HepG2 (cell line): ENCODE measurements at regions not wholly inside any gene's neighbourhood (a gene's known extent, or its start where the extent isn't known, plus 50 kb on each side); places are given as distances from the start of the nearest gene placed in this dataset.

Experiments used
- ATAC-seq: fragments of 200-7000 bp; cut with Tn5 transposase; 3 replicates; pipeline ENCODE4 v1.9.1; 2020; ENCODE audit warnings: mild to moderate bottlenecking, moderate library complexity
- BruUV-seq: library from RNA; stranded (reverse); fragments of 400-500 nt; replicated peaks from 2 replicates; lab custom pipeline; 2021; lab: Mats Ljungman, UMichigan
- CTCF ChIA-PET: fragments of 300-600 bp; formaldehyde crosslinking; extraction: SDS; loops from one replicate; lab custom pipeline; 2021; ENCODE audit warnings: low total read pairs, inconsistent platforms, low intra/inter-chr PET ratio; lab: Yijun Ruan, JAX
- POLR2A ChIA-PET: fragments of 350-600 bp; sonication (Branson Sonifier 250); formaldehyde crosslinking; loops from one replicate; lab custom pipeline; 2020; ENCODE audit warnings: antibody characterized with exemption, inconsistent platforms; lab: Yijun Ruan, JAX
- DNase-seq: peaks from one replicate; pipeline ENCODE4 v3.0.0-alpha.2; 2015; ENCODE audit warnings: low spot score
- FAIRE-seq: peaks from 3 replicates; lab custom pipeline; 2011; peaks lifted over from hg19 to GRCh38; lab: Jason Lieb, UNC
- H2AFZ ChIP-seq: one replicate; pipeline ENCODE4 v1.6.1; 2011; ENCODE audit warnings: low read length, inconsistent platforms
- H3K27ac ChIP-seq: fragments of 300-600 bp; 3 replicates; pipeline ENCODE4 v1.8.0; 2011; ENCODE audit warnings: mixed run types, mild to moderate bottlenecking, mixed read lengths, low read length, inconsistent platforms; ENCODE audit not compliant: insufficient read depth; ENCODE audit errors: extremely low read length
- H3K27me3 ChIP-seq, 2 experiments: fragments of 200-600 bp in 1 of 2; 2 replicates in 1 of 2; 3 replicates in 1 of 2; pipeline versions ENCODE4 v1.6.0 to v1.8.0; 2011; ENCODE audit warnings: low read length in 2 of 2, mild to moderate bottlenecking in 2 of 2, moderate library complexity in 2 of 2, inconsistent platforms in 1 of 2; ENCODE audit not compliant: insufficient read depth in 2 of 2, control insufficient read depth in 1 of 2
- H3K36me3 ChIP-seq, 2 experiments: fragments of 200-600 bp in 1 of 2; replicated peaks in 1 of 2; 2 replicates in 1 of 2; 3 replicates in 1 of 2; pipeline versions ENCODE4 v1.5.1 to v1.8.0; 2011; ENCODE audit warnings: low read length in 2 of 2, inconsistent platforms in 1 of 2; ENCODE audit not compliant: insufficient read depth in 2 of 2, control insufficient read depth in 1 of 2
- H3K4me1 ChIP-seq: 2 replicates; pipeline ENCODE4 v1.5.1; 2012; ENCODE audit warnings: low read length, inconsistent platforms; ENCODE audit not compliant: insufficient read depth
- H3K4me2 ChIP-seq: 2 replicates; pipeline ENCODE4 v1.6.0; 2011; ENCODE audit warnings: low read depth, low read length, inconsistent platforms
- H3K4me3 ChIP-seq, 3 experiments: fragments of 200-600 bp in 1 of 3; sonication (generic), shearing (Covaris generic) in 1 of 3; replicated peaks in 1 of 3; 2 replicates each; pipeline ENCODE4 v1.5.1; 2011 to 2016; ENCODE audit warnings: low read length in 3 of 3, inconsistent platforms in 2 of 3, low read depth in 2 of 3, mild to moderate bottlenecking in 2 of 3, control low read depth in 1 of 3, mixed read lengths in 1 of 3; ENCODE audit not compliant: insufficient read depth in 1 of 3
- H3K79me2 ChIP-seq: one replicate; pipeline ENCODE4 v1.6.1; 2011; ENCODE audit warnings: low read length, inconsistent platforms; ENCODE audit not compliant: insufficient read depth
- H3K9ac ChIP-seq: 2 replicates; pipeline ENCODE4 v1.6.0; 2011; ENCODE audit warnings: mild to moderate bottlenecking, low read depth, low read length, inconsistent platforms; ENCODE audit not compliant: insufficient read depth
- H3K9me3 ChIP-seq: 2 replicates; pipeline ENCODE4 v1.5.1; 2012; ENCODE audit warnings: mild to moderate bottlenecking, low read length
- H4K20me1 ChIP-seq: 2 replicates; pipeline ENCODE4 v1.6.0; 2011; ENCODE audit warnings: inconsistent platforms, mild to moderate bottlenecking, low read length, moderate library complexity; ENCODE audit not compliant: insufficient read depth
- ELF4 ChIP-seq: sonication (generic); formaldehyde crosslinking; IDR thresholded peaks from 2 replicates; pipeline ENCODE4 v1.5.0; 2020; ENCODE audit warnings: missing genetic modification reagents, mild to moderate bottlenecking, moderate library complexity, borderline replicate concordance
- HDAC6 ChIP-seq: fragments of 200-600 bp; sonication (generic); IDR thresholded peaks from 2 replicates; pipeline ENCODE4 v1.7.0; 2017; ENCODE audit warnings: mild to moderate bottlenecking, antibody characterized with exemption, low read length, low read depth
- HNRNPUL1 ChIP-seq: fragments of 200-400 bp; formaldehyde crosslinking; IDR thresholded peaks from 2 replicates; pipeline ENCODE4 v1.6.1; 2017; ENCODE audit warnings: low read depth, mild to moderate bottlenecking, low read length, moderate library complexity
- NCOA5 ChIP-seq: sonication (generic); formaldehyde crosslinking; IDR thresholded peaks from 2 replicates; pipeline ENCODE4 v1.4.0; 2020; ENCODE audit warnings: missing genetic modification reagents
- NRL ChIP-seq: sonication (generic); formaldehyde crosslinking; IDR thresholded peaks from 2 replicates; pipeline ENCODE4 v1.5.0; 2020; ENCODE audit warnings: missing genetic modification reagents, mild to moderate bottlenecking, moderate library complexity, borderline replicate concordance
- PHF20 ChIP-seq: sonication (generic); formaldehyde crosslinking; IDR thresholded peaks from 2 replicates; pipeline ENCODE4 v1.5.0; 2020; ENCODE audit warnings: mild to moderate bottlenecking, missing genetic modification reagents
- PITX1 ChIP-seq: sonication (generic); formaldehyde crosslinking; IDR thresholded peaks from 2 replicates; pipeline ENCODE4 v1.5.1; 2020; ENCODE audit warnings: mild to moderate bottlenecking, missing genetic modification reagents
- PRMT3 ChIP-seq: sonication (generic); formaldehyde crosslinking; IDR thresholded peaks from 2 replicates; pipeline ENCODE4 v1.8.1; 2022; ENCODE audit warnings: low read depth, mild to moderate bottlenecking, moderate library complexity, missing genetic modification reagents, borderline replicate concordance
- RAD51 ChIP-seq: fragments of 450-650 bp; IDR thresholded peaks from 2 replicates; pipeline ENCODE4 v1.6.1; 2016; ENCODE audit warnings: borderline replicate concordance
- RBM39 ChIP-seq: fragments of 200-400 bp; formaldehyde crosslinking; IDR thresholded peaks from one replicate; pipeline ENCODE4 v1.6.1; 2018; ENCODE audit warnings: antibody characterized with exemption, mild to moderate bottlenecking, low read depth, low read length; ENCODE audit not compliant: poor library complexity, severe bottlenecking
- SAP130 ChIP-seq: IDR thresholded peaks from 2 replicates; pipeline ENCODE4 v1.6.1; 2016; ENCODE audit warnings: low read depth
- TOE1 ChIP-seq: sonication (generic); formaldehyde crosslinking; IDR thresholded peaks from 2 replicates; pipeline ENCODE4 v1.4.0; 2020; ENCODE audit warnings: mild to moderate bottlenecking, missing genetic modification reagents
- ZFP36 ChIP-seq: fragments of 150-350 bp; IDR thresholded peaks from 2 replicates; pipeline ENCODE4 v1.6.1; 2018; ENCODE audit warnings: borderline replicate concordance, low read length, low read depth; ENCODE audit not compliant: partially characterized antibody
- ZNF552 ChIP-seq: sonication (generic); formaldehyde crosslinking; IDR thresholded peaks from 2 replicates; pipeline ENCODE4 v1.9.0; 2022; ENCODE audit warnings: missing genetic modification reagents, mild to moderate bottlenecking, borderline replicate concordance
- ZNF75D ChIP-seq: sonication (generic); formaldehyde crosslinking; IDR thresholded peaks from 2 replicates; pipeline ENCODE4 v1.8.1; 2023; ENCODE audit warnings: missing genetic modification reagents, mild to moderate bottlenecking, borderline replicate concordance
- ZNF788 ChIP-seq: sonication (generic); formaldehyde crosslinking; IDR thresholded peaks from 2 replicates; pipeline ENCODE4 v1.5.0; 2020; ENCODE audit warnings: mild to moderate bottlenecking, missing genetic modification reagents, borderline replicate concordance
- ZNF891 ChIP-seq: sonication (generic); formaldehyde crosslinking; IDR thresholded peaks from 2 replicates; pipeline ENCODE4 v1.5.0; 2020; ENCODE audit warnings: mild to moderate bottlenecking, missing genetic modification reagents
- WGBS: methylation state at CpG from one replicate; pipeline ENCODE4 v1.1.6; 2017; ENCODE audit warnings: low lambda C conversion rate; 5-methylcytosine and 5-hydroxymethylcytosine counted together
- in situ Hi-C: cut with HindIII; loops from 2 replicates; pipeline ENCODE4 v1.10.0; 2017; ENCODE audit warnings: low pct_unique_long_range_greater_than_20kb; ENCODE audit not compliant: extremely low pct_ligation_motif_present
- intact Hi-C: fragments of 100-400 bp; cut with micrococcal nuclease; formaldehyde crosslinking; loops from one replicate; pipeline ENCODE4 v1.10.0; 2022; ENCODE audit not compliant: unreplicated experiment
- TF ChIP-seq, protein P1 (sequence below): sonication (generic); formaldehyde crosslinking; IDR thresholded peaks from 2 replicates; pipeline ENCODE4 v1.5.0; 2020; ENCODE audit warnings: missing genetic modification reagents, mild to moderate bottlenecking, borderline replicate concordance
- TF ChIP-seq, protein P2 (sequence below): sonication (generic); formaldehyde crosslinking; IDR thresholded peaks from 2 replicates; pipeline ENCODE4 v1.9.0; 2021; ENCODE audit warnings: missing genetic modification reagents, mild to moderate bottlenecking, borderline replicate concordance
- TF ChIP-seq, protein P3 (sequence below): sonication (generic); formaldehyde crosslinking; IDR thresholded peaks from 2 replicates; pipeline ENCODE4 v1.5.0; 2020; ENCODE audit warnings: missing genetic modification reagents, mild to moderate bottlenecking, borderline replicate concordance

DNA sequence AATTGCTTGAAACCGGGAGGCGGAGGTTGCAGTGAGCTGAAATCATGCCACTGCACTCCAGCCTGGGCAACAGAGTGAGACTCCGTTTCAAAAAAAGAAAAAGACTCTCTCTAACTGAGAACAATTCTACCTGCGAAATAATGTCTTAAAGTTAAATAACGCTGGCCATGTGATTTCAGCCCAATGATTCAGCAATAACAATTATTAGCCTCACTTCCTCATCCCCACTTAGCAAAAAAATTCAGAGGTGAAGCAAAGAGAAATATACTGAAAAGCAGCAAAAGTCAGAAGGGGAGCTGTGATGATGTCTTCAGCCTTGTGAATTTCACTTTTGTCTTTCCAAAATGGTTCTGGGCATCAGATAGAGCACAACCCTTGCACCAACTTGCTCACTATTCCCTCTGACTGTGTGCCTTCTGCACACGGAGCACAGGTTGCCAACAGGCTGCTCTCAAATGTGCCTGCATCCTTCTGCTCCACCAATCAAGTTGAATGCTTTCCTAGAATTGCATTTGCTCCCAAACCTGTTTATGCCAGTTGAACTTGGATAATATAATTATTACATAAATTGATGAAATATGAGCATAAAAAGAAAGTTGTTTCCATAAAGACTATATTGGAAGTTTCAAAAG is 79.8 kb upstream of the IPO9 start:
- WGBS = 50% methylated on average over 6 of the region's 6 CpGs
- CTCF ChIA-PET = no interaction called here

More for the DNA sequence above, 79.8 kb upstream of the IPO9 start:
- no peak overlapping the region for H3K27ac ChIP-seq
- BruUV-seq = no TSS peak
- H3K4me1 ChIP-seq = peaks cover 10% of the 10 kb centered on the region
- POLR2A ChIA-PET = no interaction called here
- DNase-seq (no peak), ATAC-seq (no peak), FAIRE-seq (no peak)
- H3K4me2 ChIP-seq = no peak overlapping the region
- H3K79me2 ChIP-seq = no peaks in the 10 kb centered on the region
- TF ChIP-seq NCOA5 (CRISPR knock-in tag) (no peak), HNRNPUL1 (no peak), NRL (CRISPR knock-in tag) (no peak), PHF20 (CRISPR knock-in tag) (no peak), SAP130 (CRISPR knock-in tag) (no peak), ELF4 (no peak), ZFP36 (no peak), ZNF75D (CRISPR knock-in tag) (no peak), ZNF891 (CRISPR knock-in tag) (no peak), ZNF552 (CRISPR knock-in tag) (no peak), TOE1 (CRISPR knock-in tag) (no peak), PRMT3 (CRISPR knock-in tag) (no peak), RAD51 (no peak), ZNF788 (CRISPR knock-in tag) (no peak), PITX1 (CRISPR knock-in tag) (no peak), HDAC6 (no peak), RBM39 (no peak)
- TF ChIP-seq, protein P1, sequence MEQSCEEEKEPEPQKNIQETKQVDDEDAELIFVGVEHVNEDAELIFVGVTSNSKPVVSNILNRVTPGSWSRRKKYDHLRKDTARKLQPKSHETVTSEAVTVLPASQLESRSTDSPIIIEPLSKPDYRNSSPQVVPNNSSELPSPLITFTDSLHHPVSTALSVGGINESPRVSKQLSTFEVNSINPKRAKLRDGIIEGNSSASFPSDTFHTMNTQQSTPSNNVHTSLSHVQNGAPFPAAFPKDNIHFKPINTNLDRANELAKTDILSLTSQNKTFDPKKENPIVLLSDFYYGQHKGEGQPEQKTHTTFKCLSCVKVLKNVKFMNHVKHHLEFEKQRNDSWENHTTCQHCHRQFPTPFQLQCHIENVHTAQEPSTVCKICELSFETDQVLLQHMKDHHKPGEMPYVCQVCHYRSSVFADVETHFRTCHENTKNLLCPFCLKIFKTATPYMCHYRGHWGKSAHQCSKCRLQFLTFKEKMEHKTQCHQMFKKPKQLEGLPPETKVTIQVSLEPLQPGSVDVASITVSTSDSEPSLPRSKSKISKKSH (CRISPR knock-in tag) = no peak
- TF ChIP-seq, protein P2, sequence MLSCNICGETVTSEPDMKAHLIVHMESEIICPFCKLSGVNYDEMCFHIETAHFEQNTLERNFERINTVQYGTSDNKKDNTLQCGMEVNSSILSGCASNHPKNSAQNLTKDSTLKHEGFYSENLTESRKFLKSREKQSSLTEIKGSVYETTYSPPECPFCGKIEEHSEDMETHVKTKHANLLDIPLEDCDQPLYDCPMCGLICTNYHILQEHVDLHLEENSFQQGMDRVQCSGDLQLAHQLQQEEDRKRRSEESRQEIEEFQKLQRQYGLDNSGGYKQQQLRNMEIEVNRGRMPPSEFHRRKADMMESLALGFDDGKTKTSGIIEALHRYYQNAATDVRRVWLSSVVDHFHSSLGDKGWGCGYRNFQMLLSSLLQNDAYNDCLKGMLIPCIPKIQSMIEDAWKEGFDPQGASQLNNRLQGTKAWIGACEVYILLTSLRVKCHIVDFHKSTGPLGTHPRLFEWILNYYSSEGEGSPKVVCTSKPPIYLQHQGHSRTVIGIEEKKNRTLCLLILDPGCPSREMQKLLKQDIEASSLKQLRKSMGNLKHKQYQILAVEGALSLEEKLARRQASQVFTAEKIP = no peak
- TF ChIP-seq, protein P3, sequence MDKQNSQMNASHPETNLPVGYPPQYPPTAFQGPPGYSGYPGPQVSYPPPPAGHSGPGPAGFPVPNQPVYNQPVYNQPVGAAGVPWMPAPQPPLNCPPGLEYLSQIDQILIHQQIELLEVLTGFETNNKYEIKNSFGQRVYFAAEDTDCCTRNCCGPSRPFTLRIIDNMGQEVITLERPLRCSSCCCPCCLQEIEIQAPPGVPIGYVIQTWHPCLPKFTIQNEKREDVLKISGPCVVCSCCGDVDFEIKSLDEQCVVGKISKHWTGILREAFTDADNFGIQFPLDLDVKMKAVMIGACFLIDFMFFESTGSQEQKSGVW (CRISPR knock-in tag) = no peak
- in situ Hi-C loops = no loop called here
- H3K4me3 ChIP-seq = no peak overlapping the region
- intact Hi-C loops = no loop called here
- H3K36me3 ChIP-seq = no peaks in the 10 kb centered on the region
- H3K9ac ChIP-seq = no peak overlapping the region
- no peaks in the 10 kb centered on the region for H3K27me3 ChIP-seq
- no peaks in the 10 kb centered on the region for H3K9me3 ChIP-seq
- no peaks in the 10 kb centered on the region for H4K20me1 ChIP-seq
- H2AFZ ChIP-seq = no peak overlapping the region
